Amniotic stem cell (primary cell): ENCODE measurements at regions not wholly inside any gene's neighbourhood (a gene's known extent, or its start where the extent isn't known, plus 50 kb on each side); places are given as distances from the start of the nearest gene placed in this dataset.

ENCODE experiments used
- DNase-seq: peaks from one replicate; lab custom pipeline; 2025; lab: John Stamatoyannopoulos, UW

DNA sequence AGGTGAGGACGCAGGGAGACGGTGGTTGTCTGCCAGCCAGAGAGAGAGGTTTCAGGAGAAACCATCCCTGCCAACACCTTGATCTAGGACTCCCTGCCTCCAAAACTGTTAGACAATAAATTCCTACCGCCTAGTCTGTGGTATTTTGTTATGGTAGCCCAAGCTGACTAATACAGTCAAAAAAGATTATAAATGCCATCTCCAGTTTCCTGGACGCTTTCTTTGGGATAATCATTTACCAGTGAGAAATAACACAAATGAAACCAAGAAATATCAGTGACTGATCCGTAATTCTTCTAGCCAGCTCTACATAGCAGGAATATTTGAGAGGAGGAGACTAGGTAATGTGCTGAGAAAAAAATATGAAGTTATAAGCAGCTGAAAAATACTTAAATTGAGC, 707.8 kb upstream of the LMCD1 start:
- DNase-seq: no peak

DNA sequence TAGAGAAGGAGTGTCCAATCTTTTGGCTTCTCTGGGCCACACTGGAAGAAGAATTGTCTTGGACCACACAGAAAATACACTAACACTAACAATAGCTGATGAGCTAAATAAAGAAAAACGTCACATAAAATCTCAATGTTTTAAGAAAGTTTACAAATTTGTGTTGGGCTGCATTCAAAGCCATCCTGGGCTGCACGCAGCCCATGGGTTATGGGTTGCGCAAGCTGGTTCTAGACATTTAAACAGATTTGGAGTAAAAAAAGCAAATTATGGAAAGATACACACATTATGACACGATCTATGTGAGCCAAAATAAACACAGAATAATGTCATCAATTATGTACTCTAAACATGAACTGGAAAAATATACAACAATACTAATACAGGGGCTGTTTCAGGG, 703.3 kb upstream of the LMCD1 start:
- no peak for DNase-seq

DNA sequence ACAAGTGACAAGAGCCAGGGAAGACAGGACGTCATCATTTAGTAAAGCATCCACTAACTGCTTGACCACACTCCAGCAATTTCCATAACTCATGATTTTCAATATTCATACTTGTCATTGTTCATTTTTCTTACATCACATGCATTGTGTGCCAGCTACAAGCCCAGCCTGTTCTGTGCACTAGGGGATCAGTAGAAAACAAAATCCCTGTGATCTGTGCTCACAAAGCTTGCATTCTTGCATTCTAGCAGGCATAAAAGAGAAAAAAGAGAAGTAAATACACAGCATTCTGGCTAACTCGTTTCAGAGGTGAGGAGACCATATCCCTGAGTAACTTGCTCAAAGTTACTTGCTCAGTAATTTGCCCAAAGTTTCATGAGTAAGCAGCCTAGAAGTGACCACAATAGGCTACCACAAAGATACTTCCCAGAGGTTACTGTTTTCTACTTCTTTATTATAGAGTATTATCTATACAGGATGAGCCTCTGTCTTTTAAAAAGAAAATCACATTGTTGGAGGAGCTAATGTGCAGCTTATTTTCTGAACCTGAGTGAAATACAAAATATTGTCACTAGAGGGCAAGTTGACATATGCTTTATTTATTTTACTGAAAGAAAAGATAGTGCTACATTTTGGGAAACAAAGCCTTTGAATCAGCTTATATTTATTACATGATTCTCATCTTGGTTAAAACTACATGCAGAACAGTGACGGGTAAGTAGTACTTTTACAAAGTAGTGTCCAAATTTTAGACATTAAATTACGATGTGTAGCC, 701.4 kb upstream of the LMCD1 start:
- DNase-seq: no peak

DNA sequence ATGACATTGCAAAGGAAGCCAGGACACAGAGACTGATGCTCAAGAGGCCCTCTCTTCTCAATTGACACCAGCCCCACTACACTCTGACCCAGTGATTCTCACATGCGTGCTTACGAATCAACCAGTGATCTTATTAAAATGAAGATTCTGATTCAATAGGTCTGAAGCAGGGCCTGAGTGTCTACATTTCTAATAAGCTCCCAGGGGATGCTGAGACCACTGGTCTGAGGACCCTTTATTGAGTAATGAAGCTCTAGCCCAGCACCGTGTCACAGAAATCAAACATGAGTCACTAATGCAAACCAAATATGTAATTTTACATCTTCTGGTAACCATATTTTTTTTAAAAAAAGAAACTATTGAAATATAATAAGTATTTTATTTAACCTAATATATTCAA, 689.1 kb upstream of the LMCD1 start:
- no peak for DNase-seq

DNA sequence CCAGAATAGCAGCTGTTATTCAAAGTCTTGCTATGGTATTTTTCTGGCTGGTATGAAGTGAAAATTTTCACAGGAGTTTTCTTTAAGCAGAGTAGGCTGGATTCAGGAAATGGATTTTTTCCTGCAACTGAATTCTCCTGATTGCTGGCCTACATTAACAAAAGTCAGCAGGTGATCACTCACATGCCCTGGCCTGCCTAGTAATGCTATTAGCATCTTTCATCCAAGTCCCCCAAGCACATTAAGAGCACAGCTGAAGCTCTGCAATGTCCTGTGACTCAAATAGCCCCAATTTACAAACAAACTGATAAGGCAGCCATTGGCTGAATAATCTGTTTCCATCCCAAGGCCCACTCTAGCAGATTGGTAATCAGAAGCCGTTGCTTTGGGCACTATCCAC, 688.3 kb upstream of the LMCD1 start:
- no peak for DNase-seq

DNA sequence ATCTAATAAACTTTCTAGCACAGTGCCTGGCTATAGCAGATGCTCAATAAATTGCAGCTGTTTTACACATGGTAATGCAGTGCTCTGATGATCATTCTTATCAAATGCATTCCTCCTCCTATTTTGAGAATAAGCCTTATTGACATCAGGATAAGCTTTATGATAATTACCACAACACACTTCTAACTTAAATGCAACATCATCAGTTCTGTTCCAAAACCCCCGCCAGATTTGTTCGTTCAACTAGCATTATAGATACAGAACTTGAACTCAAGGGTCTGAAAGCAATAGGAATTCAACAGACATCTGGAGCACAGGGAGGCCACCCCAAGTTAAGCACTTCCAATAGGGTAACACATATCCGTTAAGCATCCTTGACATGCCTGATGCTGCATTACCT, 684.4 kb upstream of the LMCD1 start:
- DNase-seq: no peak

DNA sequence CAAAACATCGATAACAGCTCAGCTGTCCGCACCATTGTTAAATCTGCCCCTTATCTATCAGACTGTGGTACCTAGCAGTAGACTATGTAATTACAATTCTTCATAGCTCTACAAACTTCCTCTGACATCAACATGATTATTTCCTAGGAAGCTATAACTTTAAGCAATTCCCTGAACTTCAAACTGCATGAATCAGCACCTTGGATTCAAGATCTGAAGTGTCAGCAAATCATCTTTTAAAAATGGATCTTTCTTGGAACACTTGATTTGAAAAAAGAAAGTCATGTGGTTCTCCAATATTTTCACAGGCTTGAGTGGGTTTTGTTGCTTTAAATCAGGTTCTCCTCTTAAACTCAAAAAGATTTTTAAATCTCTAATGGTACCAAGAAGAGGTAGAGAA, 680.7 kb upstream of the LMCD1 start:
- DNase-seq: no peak

DNA sequence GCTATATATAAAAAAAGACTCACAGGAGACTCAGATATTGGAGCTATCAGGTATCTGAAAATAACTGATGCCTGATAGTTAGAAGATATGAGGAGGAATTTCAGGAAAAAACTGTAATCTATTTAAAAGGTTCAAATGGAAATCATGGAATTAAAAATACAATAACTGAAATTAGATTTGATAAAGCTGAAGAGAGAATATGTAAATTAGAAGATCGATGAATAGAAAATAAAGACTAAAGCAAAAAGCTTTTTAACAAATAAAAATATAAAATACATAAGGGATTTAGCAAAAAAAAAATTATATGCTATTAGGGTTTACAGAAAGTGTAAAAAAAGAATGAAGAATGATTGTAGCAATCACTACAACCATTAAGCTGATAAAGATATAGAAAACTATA, 679.8 kb upstream of the LMCD1 start:
- DNase-seq: no peak

DNA sequence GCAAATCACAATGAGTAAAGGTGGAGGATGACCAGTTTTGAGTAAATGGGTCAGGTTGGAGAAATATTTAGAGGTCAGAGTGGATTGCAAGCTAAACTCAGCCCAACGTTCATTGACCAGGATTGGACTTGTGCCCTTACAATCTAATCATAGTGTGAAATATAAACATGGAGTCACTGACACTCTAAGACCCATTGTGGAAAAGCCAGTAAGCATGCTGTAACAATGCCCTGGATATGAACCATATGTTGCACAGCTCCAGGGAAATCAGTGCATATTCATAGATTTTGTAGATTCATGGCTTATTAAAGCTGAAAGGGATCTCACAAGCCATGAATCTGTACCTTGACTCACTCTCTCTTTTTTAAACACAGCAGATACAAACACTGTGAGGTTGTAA, 660.2 kb upstream of the LMCD1 start:
- no peak for DNase-seq

DNA sequence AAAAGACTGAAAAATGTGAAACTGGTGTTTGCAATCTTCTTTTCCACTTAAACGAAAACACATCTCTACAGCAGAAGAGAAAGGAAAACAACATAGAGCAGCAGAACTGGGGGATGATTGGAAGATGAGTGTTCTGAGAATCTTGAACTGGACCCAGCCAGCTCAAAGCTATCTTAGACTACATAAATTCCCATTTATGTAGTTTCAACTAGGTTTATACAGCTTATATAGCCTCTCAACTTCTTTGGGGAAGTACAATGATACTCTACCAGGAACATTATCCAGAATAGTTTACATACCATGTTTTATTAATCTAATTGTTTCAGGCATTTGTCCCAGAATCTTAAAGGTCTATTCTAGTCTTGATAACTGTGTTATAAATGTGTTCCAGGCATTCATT, 658.2 kb upstream of the LMCD1 start:
- no peak for DNase-seq

DNA sequence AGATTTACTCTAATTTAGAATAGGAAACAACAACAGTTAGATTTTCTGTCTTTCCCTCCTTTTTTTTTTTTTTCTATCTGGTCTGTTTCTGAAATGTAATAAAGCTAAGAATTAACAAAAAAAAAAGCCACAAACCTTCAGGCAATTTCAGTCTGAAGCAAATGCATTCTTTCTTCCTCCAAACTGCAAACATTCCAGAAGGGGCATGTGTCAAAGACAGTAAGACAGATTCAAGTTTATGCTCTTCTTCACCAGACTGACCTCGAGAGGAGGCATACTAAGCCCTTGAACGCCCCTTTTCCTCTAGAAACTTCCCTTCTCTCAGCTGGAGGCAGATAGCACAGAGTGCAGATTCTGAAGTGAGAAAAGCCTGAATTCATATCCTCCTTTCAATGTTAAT, 654.6 kb upstream of the LMCD1 start:
- DNase-seq: no peak

DNA sequence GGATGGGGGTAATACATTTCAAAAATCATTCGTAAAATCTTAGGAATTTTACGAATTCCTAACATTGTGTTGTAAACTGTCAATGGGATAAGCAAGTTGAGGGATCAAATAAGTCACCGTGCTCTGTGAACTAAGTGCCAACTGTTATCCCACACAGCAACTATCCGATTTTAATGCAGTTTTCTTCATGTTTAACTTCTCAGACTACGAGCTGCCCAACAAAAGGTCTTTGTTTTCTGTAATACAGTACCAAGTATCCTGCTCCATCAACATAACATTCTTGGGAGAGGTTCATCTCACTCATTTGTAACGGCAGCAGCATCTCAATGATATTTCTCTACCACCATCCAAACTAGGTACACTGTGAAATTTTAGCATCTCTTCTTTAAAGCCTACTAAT, 654.1 kb upstream of the LMCD1 start:
- no peak for DNase-seq

DNA sequence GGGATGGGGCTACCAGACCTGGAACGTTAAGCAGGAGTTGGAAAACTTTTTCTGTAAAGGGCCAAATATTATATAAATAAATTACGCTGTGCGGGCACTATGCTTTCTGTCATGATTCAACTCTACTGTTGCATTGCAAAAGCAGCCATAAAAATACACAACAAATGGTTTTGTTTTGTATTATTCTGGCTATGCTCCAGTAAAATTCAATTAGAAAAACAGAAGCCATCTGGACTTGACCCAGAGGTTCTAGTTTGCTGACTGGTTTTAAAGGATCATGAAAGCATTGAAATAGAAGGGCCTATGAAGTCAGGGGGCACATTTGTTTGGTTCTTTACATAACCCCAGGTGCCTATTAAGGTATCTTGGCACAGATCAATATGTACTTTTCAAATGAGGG, 647.4 kb upstream of the LMCD1 start:
- no peak for DNase-seq

DNA sequence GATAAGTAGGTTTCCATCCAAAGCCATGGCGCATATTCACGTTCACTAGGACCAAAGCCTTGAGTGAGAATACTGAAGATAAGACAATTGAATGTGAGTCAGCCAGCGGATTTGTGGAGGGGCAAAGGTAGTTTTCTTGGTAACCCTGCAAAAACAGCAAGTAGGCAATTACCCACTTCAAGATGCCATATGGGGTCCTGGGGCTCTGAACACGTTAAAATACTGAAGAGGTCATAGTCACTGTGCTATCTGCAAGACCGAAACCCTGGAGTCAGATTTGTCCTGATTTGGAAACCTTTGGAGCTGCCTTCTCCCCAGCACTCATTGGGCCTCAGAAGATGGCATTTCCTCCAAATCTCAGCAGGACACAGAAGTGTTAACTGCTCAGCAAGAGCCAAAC, 646.9 kb upstream of the LMCD1 start:
- no peak for DNase-seq

DNA sequence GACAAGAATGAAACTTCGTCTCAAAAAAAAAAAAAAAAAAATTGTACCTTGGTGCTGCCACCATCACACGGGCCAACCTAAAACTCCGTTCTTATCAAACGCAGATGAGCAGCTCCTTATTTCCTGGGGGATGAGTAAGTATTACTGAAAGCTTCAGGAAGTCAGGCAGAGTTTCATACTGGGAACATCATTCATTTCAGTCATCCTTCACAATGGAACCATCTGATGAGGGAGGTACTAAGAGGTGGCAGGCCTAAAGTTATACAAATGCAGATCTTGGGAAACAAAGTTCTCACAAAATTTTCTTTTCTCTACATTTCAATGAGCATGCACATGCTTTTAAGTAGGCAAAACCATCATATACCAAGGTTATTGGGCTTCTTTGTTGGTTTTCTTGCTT, 636.0 kb upstream of the LMCD1 start:
- no peak for DNase-seq

DNA sequence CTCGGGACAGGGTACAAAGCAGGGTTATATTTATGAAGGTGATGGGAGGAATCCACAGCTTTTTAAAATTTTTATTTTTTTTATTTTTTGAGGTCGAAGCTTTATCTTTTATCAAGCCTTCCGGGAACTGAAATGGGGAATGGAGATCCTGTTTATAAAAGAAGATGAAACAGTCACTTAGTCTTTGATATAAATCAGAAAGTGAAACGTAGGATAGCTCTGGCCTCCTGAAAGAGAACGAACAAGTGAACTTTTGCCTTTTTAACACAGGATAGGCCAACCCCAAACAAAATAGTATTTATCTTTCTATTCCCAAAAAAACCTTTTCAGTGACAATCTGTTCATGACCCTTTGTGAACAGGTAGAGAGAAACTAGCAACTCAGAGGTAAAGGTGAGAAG, 634.0 kb upstream of the LMCD1 start:
- no peak for DNase-seq

DNA sequence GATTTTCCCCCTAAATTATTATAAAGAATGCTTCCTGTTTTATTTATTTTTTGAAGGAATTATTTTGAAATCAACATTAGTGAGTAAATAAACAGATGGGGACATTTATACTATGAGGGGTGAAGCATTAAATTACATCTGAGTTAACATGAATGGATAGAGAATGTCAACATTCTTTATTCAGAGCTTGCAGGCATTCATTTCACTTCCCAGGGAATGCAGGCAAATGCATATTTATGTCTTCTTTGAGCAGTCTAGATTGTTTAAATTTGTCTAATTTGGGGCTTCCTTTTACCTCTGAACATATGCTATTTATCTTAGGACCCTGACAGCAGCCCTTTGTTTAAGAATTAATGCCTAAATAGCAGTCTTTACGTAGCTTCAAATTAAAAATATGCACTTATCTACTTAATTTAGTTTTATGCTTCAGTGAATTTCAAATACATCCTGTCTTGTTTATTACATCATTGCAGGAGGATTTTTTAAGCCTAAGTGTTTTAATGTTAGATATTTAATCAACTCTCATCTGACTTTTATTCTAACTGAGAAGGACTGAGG, 630.5 kb upstream of the LMCD1 start:
- no peak for DNase-seq

DNA sequence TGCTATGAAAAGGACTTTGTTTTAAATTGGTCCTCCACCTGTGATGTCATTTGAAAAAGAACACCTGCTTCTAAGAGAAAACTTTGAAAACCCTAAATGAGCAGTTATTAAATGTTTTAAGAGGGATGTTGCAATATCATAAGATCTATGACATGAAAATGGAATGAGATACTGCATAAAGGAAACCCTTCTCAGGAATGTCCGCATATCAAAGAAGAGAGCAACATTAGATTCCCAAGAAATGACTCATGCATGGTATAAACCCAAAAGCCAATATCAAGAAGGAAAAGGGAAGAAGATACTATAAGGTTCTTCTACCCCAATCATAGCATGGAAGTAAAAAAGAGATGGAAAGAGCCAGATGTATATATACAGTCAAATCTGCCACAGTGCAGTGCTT, 627.5 kb upstream of the LMCD1 start:
- DNase-seq: no peak

DNA sequence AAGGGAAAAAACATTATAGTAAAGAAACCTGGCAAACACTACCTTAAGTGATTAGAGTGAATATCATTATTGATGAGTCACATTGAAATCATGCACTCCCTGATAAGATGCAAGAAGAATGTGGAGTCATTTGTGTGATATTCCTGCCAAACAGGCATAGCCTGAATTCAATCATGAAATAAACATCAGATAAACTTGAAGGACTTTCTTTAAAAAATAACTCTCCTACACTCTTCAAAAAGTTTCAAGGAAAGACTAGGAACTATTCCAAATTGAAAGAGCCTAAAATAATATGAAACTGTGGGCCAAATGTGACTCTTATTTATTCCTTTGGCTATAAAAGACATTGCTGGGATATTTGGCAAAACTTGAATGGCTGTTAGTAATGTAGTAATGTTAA, 625.7 kb upstream of the LMCD1 start:
- no peak for DNase-seq

DNA sequence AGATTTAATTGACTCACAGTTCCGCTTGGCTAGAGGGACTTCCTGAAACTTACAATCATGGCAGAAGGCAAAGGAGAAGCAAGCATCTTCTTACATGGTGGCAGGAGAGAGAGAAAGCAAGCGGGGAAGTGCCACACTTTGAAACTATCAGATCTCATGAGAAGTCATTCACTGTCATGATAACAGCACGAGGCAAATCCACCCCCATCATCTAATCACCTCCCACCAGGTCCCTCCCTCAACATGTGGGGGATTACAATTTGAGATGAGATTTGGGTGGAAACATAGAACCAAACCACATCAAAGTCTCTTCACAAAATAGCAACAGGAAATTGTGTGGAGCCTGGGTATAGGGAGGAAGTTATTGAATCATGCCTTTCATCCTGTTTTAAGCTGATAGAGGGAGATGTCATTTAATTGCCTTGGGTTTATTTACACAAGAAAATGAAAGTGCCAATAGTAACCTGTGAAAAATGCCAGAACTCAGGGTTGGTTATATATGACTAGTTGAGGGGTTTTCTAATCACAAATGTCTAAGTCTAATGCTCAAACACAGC, 624.8 kb upstream of the LMCD1 start:
- no peak for DNase-seq

DNA sequence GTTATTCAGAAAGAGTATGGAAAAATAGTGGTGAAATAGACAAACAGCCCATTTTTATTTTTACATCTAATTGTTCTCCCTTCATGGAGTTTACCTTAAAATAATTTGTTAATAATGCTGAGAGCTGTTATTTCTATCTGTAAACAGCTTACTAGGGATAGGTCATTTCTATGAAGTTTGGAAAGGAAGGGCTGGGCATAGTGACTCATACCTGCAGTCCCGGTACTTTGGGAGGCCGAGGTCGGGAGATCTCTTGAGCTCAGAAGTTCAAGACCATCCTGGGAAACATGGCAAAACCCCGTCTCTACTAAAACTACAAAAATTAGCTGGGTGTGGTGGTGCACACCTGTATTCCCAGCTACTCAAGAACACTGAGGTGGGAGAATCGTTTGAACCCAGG, 624.3 kb upstream of the LMCD1 start:
- no peak for DNase-seq

DNA sequence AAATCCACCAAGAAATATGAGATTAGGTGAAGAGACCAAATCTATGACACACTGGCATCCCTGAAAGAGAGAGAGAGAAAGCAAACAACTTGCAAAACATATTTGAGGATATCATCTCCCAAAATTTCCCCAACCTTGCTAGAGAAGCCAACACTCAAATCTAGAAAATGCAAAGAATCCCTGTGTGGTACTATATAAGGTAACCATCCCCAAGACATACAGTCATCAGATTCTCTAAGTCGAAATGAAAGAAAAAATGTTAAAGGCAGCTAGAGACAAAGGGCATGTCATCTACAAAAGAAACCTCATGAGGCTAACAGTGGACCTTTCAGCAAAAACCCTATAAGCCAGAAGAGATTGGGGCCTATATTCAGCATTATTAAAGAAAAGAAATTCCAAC, 622.1 kb upstream of the LMCD1 start:
- DNase-seq: no peak

DNA sequence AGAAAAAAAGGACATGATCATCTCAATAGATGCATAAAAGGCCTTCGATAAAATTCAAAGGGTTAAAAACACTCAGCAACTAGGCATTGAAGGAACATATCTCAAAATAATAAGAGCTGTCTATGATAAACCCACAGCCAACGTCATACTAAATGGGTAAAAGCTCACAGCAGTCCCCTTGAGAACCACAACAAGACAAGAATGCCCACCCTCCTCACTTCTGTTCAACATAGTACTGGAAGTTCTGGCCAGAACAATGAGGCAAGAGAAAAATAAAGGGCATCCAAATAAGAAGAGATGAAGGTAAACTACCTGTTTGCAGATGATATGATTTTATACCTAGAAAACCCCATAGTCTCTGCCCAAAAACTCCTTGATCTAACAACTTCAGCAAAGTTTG, 619.7 kb upstream of the LMCD1 start:
- DNase-seq: no peak

DNA sequence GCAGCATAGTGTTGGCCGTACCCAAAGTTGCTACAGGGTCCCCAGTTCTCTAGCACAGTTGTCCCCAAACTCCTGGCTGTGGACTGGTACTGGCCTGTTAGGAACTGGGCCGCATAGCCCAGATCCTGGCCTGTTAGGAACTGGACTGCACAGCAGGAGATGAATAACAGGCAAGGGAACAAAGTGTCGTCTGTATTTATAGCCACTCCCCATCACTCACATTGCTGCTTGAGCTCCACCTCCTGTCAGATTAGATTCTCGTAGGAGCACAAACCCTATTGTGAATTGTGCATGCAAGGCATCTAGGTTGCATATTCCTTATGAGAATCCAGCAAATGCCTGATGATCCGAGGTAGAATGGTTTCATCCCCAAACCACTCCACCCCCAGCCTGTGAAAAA, 604.0 kb upstream of the LMCD1 start:
- DNase-seq: no peak
